Stomach (tissue), 8 donors: ENCODE measurements at regions not wholly inside any gene's neighbourhood (a gene's known extent, or its start where the extent isn't known, plus 50 kb on each side); places are given as distances from the start of the nearest gene placed in this dataset.

Experiments
- DNase-seq, 2 donors: peaks; one replicate each; pipeline versions ENCODE4 v3.0.0 to v3.0.0-alpha.2; 2013 to 2019
- H3K27ac ChIP-seq, 5 donors: fragments of 200-600 bp in 4 of 5; sonication (generic) in 4 of 5; one replicate each; pipeline ENCODE4 v1.5.1; 2013 to 2019; ENCODE audit warnings: mild to moderate bottlenecking in 1 of 5, moderate library complexity in 1 of 5
- H3K27me3 ChIP-seq, 3 donors: fragments of 200-600 bp; sonication (generic); one replicate each; pipeline ENCODE4 v1.5.1; 2017 to 2019; ENCODE audit warnings: mixed run types in 1 of 3
- H3K36me3 ChIP-seq, 4 donors: fragments of 200-600 bp; sonication (generic); 1 replicate in 3 of 4; 2 replicates in 1 of 4; pipeline ENCODE4 v1.5.1; 2016 to 2019
- H3K4me1 ChIP-seq, 4 donors: fragments of 200-600 bp; sonication (generic); one replicate each; pipeline ENCODE4 v1.5.1; 2016 to 2019
- H3K4me3 ChIP-seq, 4 donors: fragments of 200-600 bp; sonication (generic) in 3 of 4; one replicate each; pipeline ENCODE4 v1.5.1; 2016 to 2019; ENCODE audit warnings: mild to moderate bottlenecking in 1 of 4
- H3K9me3 ChIP-seq, 4 donors: fragments of 200-600 bp; sonication (generic); one replicate each; pipeline ENCODE4 v1.5.1; 2016 to 2019
- EP300 ChIP-seq: sonication (generic); formaldehyde crosslinking; IDR thresholded peaks from one replicate; pipeline ENCODE4 v1.6.1; 2017; ENCODE audit warnings: antibody characterized with exemption
- POLR2A ChIP-seq, 4 donors: fragments of 450-650 bp; IDR thresholded peaks; one replicate each; pipeline ENCODE4 v1.6.1; 2016; ENCODE audit warnings: antibody characterized with exemption in 4 of 4, control low read depth in 2 of 4, mild to moderate bottlenecking in 1 of 4, moderate library complexity in 1 of 4
- POLR2AphosphoS5 ChIP-seq, 3 donors: sonication (generic); formaldehyde crosslinking; IDR thresholded peaks; one replicate each; pipeline ENCODE4 v1.6.1; 2016; ENCODE audit warnings: antibody characterized with exemption in 3 of 3
- WGBS, 5 donors: extraction: QIAGEN DNeasy Blood & Tissue Kit in 3 of 5; methylation state at CpG; one replicate each; pipeline versions ENCODE4 v1.1.5 to v1.1.7; 2013 to 2018; 5-methylcytosine and 5-hydroxymethylcytosine counted together
- intact Hi-C: fragments of 100-400 bp; cut with DNase I; formaldehyde crosslinking; loops from one replicate; pipeline ENCODE4 v1.15.1; 2023; ENCODE audit warnings: low total_unique reads
- TF ChIP-seq, protein P1 (sequence below), 7 experiments: fragments of 450-650 bp in 4 of 7; fragments of 200-600 bp in 3 of 7; sonication (generic) in 3 of 7; IDR thresholded peaks; one replicate each; pipeline ENCODE4 v1.5.1; 2016 to 2019; ENCODE audit warnings: antibody characterized with exemption in 7 of 7, control low read depth in 2 of 7, mild to moderate bottlenecking in 1 of 7
- donor health status: healthy with polysubstance abuse.
- donor health status: Bipolar disorder and iron deficiency.
- donor health status: healthy.

DNA sequence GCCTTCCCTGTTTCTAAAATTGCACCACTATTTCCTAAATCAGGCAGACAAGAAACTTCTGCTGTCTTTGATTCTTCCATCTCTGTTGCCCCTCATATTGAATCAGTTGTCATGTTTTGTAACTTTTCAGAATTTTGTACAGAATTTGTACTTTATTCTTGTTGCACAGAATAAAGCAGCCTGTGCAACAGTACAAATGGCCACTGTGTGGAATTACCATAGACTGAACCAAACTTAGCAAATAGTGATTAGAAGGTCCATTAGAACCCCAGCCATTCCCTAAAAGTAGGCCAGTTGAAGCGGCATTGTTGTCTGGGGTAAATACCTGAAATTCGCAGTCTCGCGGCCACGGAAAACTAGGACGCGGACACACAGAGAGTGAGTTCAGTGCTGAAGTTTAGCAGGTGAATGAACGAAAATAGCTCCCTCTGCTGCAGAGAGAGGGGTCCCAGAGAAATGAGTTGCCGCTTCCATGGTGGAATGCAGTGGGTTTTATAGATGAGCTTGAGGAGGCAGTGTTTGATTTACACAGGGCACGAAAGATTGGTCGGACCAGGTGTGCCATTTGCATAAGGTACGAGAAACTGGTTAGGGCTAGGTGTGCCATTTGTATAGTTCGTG lies 71.8 kb downstream of the C4orf33 start:
- WGBS, 5 donors: 17 to 41% (median 38%) methylated on average over 13 of the region's 13 CpGs
- no peak overlapping the region for H3K4me3 ChIP-seq
- TF ChIP-seq, protein P1, sequence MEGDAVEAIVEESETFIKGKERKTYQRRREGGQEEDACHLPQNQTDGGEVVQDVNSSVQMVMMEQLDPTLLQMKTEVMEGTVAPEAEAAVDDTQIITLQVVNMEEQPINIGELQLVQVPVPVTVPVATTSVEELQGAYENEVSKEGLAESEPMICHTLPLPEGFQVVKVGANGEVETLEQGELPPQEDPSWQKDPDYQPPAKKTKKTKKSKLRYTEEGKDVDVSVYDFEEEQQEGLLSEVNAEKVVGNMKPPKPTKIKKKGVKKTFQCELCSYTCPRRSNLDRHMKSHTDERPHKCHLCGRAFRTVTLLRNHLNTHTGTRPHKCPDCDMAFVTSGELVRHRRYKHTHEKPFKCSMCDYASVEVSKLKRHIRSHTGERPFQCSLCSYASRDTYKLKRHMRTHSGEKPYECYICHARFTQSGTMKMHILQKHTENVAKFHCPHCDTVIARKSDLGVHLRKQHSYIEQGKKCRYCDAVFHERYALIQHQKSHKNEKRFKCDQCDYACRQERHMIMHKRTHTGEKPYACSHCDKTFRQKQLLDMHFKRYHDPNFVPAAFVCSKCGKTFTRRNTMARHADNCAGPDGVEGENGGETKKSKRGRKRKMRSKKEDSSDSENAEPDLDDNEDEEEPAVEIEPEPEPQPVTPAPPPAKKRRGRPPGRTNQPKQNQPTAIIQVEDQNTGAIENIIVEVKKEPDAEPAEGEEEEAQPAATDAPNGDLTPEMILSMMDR (IDR thresholded peaks at IDR 0.05): peak in 1 of 7 experiments; percentile 15
- TF ChIP-seq POLR2A (IDR thresholded peaks at IDR 0.05): no peak

DNA sequence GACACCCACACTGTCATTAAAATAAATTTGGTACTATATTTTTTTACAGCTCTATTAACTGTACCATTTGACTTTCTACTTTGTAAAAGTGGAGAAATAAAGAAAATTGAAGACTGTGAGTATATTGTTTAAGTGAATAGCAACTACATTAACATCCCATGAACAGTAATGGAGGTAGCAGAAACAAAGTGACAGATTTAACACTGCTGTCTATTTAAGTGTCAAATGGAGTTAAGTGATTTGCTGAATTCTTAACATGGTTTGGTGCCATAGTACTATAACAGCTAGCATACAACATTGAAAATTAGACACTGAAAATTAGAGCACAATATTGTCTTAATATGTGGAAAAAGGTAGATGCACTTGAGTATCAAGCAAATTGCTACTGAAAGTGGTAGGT lies 76.2 kb downstream of the C4orf33 start:
- no peaks in the 10 kb centered on the region for H3K27me3 ChIP-seq
- no peak for DNase-seq
- TF ChIP-seq POLR2AphosphoS5 (IDR thresholded peaks at IDR 0.05) (no peak), POLR2A (IDR thresholded peaks at IDR 0.05) (no peak), EP300 (no peak)
- TF ChIP-seq, protein P1 (IDR thresholded peaks at IDR 0.05): no peak
- intact Hi-C loops: no loop called here
- H3K4me3 ChIP-seq: no peak overlapping the region
- no peaks in the 10 kb centered on the region for H3K9me3 ChIP-seq
- H3K36me3 ChIP-seq: no peaks in the 10 kb centered on the region
- no peaks in the 10 kb centered on the region for H3K4me1 ChIP-seq
- H3K27ac ChIP-seq: no peak overlapping the region

More for the DNA sequence above, 71.8 kb downstream of the C4orf33 start:
- H3K36me3 ChIP-seq: no peaks in the 10 kb centered on the region
- intact Hi-C loops: no loop called here
- H3K27me3 ChIP-seq: no peaks in the 10 kb centered on the region
- H3K4me1 ChIP-seq: no peaks in the 10 kb centered on the region
- peak in 1 of 2 donors; percentile 53 for DNase-seq
- no peaks in the 10 kb centered on the region for H3K9me3 ChIP-seq
- no peak overlapping the region for H3K27ac ChIP-seq

DNA sequence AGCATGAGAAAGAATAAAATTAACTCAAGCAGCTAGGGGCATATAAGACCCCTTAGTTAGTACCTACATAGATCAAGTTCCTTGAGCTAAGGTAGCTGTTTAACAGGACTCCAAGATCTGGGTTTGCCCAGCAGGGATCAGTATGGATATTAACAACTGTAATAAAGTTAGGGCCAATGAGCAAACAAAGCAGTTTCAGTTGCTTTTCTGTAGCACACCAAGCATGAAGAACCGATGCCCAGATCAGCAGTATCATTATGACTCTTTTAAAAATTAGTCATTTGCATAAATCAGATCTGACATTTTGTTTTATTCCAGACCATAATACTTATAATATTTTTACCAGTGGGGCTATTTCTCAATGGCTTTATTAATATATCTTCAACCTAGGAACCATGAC lies 80.9 kb downstream of the C4orf33 start:
- Histone ChIP-seq H3K36me3 (no peaks in the 10 kb centered on the region), H3K4me3 (no peak overlapping the region), H3K9me3 (no peaks in the 10 kb centered on the region), H3K4me1 (no peaks in the 10 kb centered on the region), H3K27me3 (no peaks in the 10 kb centered on the region), H3K27ac (no peak overlapping the region)
- WGBS, 5 donors: 80 to 100% (median 84%) methylated on average over 1 of the region's 1 CpG
- intact Hi-C loops: no loop called here
- DNase-seq: no peak
- no peak for TF ChIP-seq EP300
- no peak for TF ChIP-seq POLR2AphosphoS5 (IDR thresholded peaks at IDR 0.05)
- TF ChIP-seq POLR2A (IDR thresholded peaks at IDR 0.05): no peak
- TF ChIP-seq, protein P1 (IDR thresholded peaks at IDR 0.05): no peak

DNA sequence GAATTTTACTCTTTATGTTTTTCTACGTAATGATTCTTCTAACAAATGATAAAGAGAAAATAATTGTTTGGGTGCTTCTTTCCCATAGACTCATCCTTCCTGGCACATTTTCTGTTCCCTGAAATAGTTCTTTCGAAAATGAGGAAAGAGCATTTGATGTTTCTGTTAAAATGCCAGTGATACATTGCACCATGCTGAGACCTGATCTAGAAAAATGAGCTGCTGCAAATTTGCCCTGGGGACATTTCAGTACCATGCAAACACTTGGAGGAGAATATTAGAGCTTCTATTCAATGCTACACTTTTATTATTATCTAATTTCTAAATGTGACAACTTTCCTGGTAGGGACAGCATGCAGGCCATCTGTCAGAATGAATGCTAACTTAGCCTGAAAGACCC lies 83.3 kb downstream of the C4orf33 start:
- Histone ChIP-seq H3K36me3 (no peaks in the 10 kb centered on the region), H3K9me3 (no peaks in the 10 kb centered on the region), H3K27me3 (no peaks in the 10 kb centered on the region), H3K4me1 (no peaks in the 10 kb centered on the region), H3K27ac (no peak overlapping the region), H3K4me3 (no peak overlapping the region)
- WGBS, 5 donors: 71 to 84% (median 81%) methylated on average over 2 of the region's 2 CpGs
- intact Hi-C loops: no loop called here
- no peak for DNase-seq
- TF ChIP-seq POLR2AphosphoS5 (IDR thresholded peaks at IDR 0.05) (no peak), POLR2A (IDR thresholded peaks at IDR 0.05) (no peak), EP300 (no peak)
- TF ChIP-seq, protein P1 (IDR thresholded peaks at IDR 0.05): no peak
